ENCODE measurements at regions not wholly inside any gene's neighbourhood (a gene's known extent, or its start where the extent isn't known, plus 50 kb on each side); places are given as distances from the start of the nearest gene placed in this dataset.
"Not testable (repeated sequence)": the region's sequence is repeated elsewhere in the genome, so short reads cannot be mapped to it uniquely, and the experiment has no call there.

GRCh38 chr2:224650815-224651439, 65.2 kb downstream of the CCDC195 start:
- WGBS, 10 experiments, result 0 to 40% (median 16%) methylated on average over 2 to 6 of the region's 6 CpGs
- in situ Hi-C loops (cut with MboI; ENCODE audit: low pct_unique_long_range_greater_than_20kb in 2 of 9, low sequenced_read_pairs in 9 of 9, unreplicated experiment in 9 of 9), result loop anchor here in 3 of 9 experiments (10.0 to 25.0 kb wide), 2 partner anchors 111 to 296 kb away; no protein-coding TSS in a partner anchor

DNA sequence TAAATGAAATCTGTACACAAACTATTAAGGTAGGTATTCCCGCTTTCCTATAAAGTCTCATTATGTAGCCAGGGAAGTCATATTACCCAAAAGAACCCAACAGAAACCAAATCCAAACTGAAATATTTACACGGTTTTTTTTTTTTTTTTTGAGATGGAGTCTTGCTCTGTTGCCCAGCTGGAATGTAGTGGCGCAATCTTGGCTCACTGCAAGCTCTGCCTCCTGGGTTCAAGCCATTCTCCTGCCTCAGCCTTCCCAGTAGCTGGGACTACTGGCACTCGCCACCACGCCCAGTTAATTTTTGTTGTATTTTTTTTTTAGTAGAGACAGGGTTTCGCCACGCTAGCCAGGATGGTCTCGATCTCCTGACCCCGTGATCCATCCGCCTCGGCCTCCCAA, 62.5 kb upstream of the CUL3 start:
- H3K4me1 ChIP-seq (replicated peaks in 1 of 2); H3K4me3 ChIP-seq; ATAC-seq (replicated peaks in 6 of 8); H3K27ac ChIP-seq: not testable (repeated sequence)
- in situ Hi-C loops (cut with MboI; ENCODE audit: low pct_unique_long_range_greater_than_20kb in 2 of 9, low sequenced_read_pairs in 9 of 9, unreplicated experiment in 9 of 9), result loop anchor here in 4 of 9 experiments (10.0 to 25.0 kb wide), 5 partner anchors 135 to 685 kb away; partner anchors contain the start of gene MRPL44 (in 1 of the 4)
- 65 to 100% (median 95%) methylated on average over 1 to 11 of the region's 11 CpGs for WGBS, 10 experiments

More at GRCh38 chr2:224650815-224651439, 65.2 kb downstream of the CCDC195 start:
- Histone ChIP-seq H3K4me1 (replicated peaks in 1 of 2) (no peaks in the 10 kb centered on the region), H3K27ac (no peak overlapping the region), H3K4me3 (no peak overlapping the region)
- ATAC-seq (replicated peaks in 6 of 8), result peak; percentile 45 to 87 (median 60)

GRCh38 chr2:224646242-224646846, 61.2 kb upstream of the CUL3 start:
- WGBS, 10 experiments, result 12 to 75% (median 57%) methylated on average over 2 to 9 of the region's 9 CpGs
- Histone ChIP-seq H3K4me1 (replicated peaks in 1 of 2) (no peaks in the 10 kb centered on the region), H3K4me3 (no peak overlapping the region), H3K27ac (no peak overlapping the region)
- in situ Hi-C loops (cut with MboI; ENCODE audit: low pct_unique_long_range_greater_than_20kb in 2 of 9, low sequenced_read_pairs in 9 of 9, unreplicated experiment in 9 of 9), result loop anchor here in 4 of 9 experiments (10.0 to 25.0 kb wide), 5 partner anchors 134 to 684 kb away; partner anchors contain the start of gene MRPL44 (in 1 of the 4)
- peak in 2 of 8 experiments; percentile 41 to 82 for ATAC-seq (replicated peaks in 6 of 8)

DNA sequence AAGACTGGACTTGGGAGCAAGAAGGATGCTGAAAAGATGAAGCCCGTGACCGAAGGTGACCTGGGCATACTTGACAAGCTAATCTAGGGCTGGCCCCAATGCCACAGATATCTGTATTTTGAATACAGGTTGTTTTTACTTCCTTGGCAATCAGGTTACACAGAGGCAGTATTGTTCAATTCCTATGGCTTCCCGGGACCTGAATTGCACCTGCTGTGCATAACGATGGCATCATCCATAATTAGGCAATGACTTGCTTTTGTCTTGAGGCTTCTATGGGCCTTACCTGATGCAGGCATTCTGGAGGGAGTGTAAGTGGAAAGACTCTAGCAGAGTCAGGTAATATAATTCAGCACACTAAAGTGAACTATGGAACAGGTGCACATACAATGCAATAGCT, 60.6 kb upstream of the CUL3 start:
- in situ Hi-C loops (cut with MboI; ENCODE audit: low pct_unique_long_range_greater_than_20kb in 2 of 9, low sequenced_read_pairs in 9 of 9, unreplicated experiment in 9 of 9), result loop anchor here in 4 of 9 experiments (10.0 to 25.0 kb wide), 5 partner anchors 133 to 683 kb away; partner anchors contain the start of gene MRPL44 (in 1 of the 4)
- WGBS, 10 experiments, result 43 to 100% (median 80%) methylated on average over 1 to 4 of the region's 4 CpGs; no CpG with 5 or more reads in 2 of the 10 experiments
- no peak overlapping the region for H3K4me3 ChIP-seq
- no peak for ATAC-seq (replicated peaks in 6 of 8)
- no peak overlapping the region for H3K27ac ChIP-seq
- no peaks in the 10 kb centered on the region for H3K4me1 ChIP-seq (replicated peaks in 1 of 2)

GRCh38 chr2:224640679-224641078, 55.5 kb upstream of the CUL3 start:
- H3K27ac ChIP-seq, result no peak overlapping the region
- 21 to 93% (median 84%) methylated on average over 2 to 4 of the region's 4 CpGs; no CpG with 5 or more reads in 1 of the 10 experiments for WGBS, 10 experiments
- in situ Hi-C loops (cut with MboI; ENCODE audit: low pct_unique_long_range_greater_than_20kb in 2 of 9, low sequenced_read_pairs in 9 of 9, unreplicated experiment in 9 of 9), result loop anchor here in 4 of 9 experiments (10.0 to 25.0 kb wide), 5 partner anchors 128 to 678 kb away; partner anchors contain the start of gene MRPL44 (in 1 of the 4)
- H3K4me3 ChIP-seq, result no peak overlapping the region
- H3K4me1 ChIP-seq (replicated peaks in 1 of 2), result no peaks in the 10 kb centered on the region
- ATAC-seq (replicated peaks in 6 of 8), result peak in 1 of 8 experiments; percentile 16

DNA sequence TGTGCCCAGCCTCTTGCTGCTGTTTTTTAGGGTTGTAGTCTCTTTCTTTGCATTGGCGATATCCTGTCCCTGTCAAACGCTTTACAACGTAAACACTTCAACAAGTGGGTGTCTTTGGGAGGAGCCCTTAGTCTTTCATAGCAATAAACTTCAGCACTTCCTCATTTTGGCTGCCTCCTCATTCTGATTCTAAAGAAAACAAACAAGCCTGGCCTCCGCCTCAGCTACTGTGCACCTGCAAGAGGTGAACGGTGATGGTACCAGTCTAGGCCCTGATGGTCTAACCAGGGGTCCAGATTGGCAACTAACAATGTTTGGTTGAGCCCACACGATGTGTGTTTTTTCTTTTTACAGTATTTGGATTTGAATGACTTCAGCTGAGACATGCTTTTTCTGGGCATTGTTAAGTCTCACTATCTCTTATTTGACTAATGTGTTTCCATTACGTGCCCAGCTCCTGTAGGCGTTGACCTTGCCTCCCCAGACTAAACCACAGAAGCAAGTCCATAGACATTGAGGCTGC, 53.2 kb upstream of the CUL3 start:
- ATAC-seq (replicated peaks in 6 of 8), result no peak
- Histone ChIP-seq H3K4me3 (no peak overlapping the region), H3K4me1 (replicated peaks in 1 of 2) (no peaks in the 10 kb centered on the region), H3K27ac (no peak overlapping the region)
- in situ Hi-C loops (cut with MboI; ENCODE audit: low pct_unique_long_range_greater_than_20kb in 2 of 9, low sequenced_read_pairs in 9 of 9, unreplicated experiment in 9 of 9), result loop anchor here in 3 of 9 experiments (25.0 kb wide), 3 partner anchors 126 to 676 kb away; partner anchors contain the start of gene MRPL44 (in 1 of the 3)
- WGBS, 10 experiments, result 0 to 100% (median 64%) methylated on average over 1 to 7 of the region's 8 CpGs; no CpG with 5 or more reads in 2 of the 10 experiments

All from motor neuron (in vitro differentiated cells).